GM21360 (cell line): ENCODE measurements at regions not wholly inside any gene's neighbourhood (a gene's known extent, or its start where the extent isn't known, plus 50 kb on each side); places are given as distances from the start of the nearest gene placed in this dataset.

Experiments
- ATAC-seq: cut with Tn5 transposase; IDR thresholded peaks from one replicate; pipeline ENCODE4 v1.9.1; 2021; ENCODE audit warnings: mild to moderate bottlenecking, moderate library complexity; ENCODE audit not compliant: unreplicated experiment

DNA sequence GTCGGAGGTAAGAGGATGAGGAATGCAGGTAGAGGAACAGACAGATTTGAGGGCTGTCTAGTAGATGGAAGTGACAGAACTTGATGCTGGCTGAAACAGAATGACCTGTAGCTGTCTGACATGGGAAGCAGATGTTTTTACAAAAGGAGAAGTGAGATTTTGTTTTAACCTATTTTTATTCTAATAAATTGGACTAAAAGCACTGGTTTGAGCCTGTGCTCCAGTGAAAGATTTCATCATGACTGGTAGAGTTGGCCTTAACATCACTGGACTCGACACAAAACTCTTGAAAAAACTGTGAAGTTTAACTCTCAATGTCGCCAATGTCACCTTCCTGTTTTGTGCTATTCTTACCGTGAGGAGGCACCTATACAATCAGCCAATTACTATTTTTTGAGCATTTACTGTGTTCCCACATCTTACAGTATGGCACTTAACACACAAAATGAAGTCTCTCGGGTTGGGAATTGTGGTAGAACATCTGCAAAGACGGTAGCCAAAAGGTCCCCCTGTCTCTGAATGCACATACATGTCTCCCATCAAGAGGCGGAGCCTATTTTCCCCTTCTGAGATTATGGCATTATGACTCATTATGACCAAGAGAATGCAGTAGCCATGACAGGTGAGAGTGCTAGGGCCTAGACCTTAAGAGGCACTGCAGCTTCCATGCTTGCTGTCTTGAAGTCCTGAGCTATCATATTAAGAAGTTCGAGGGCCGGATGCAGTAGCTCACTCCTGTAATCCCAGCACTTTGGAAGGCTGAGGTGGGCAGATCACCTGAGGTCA lies 93.2 kb downstream of the FOXF2 start:
- peak; percentile 69 for ATAC-seq

DNA sequence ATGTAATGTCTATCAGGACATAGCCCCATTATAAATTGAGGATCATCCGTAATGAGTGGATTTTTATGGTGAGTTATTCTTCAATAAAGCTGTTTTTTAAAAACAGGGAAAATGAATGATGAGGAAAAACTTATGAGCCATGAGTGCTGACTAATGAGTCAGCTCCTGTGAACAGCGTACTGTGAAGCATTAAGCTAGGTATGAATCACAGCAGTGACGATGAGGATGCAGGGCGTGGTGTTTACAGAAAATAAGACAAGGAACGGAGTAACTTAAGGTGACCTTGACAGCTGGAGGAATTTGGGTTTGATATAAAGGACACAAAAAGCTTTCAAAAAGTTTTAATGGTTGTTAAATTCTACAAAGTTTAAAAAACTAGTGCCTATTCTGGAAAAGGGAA lies 96.3 kb downstream of the FOXF2 start:
- no peak for ATAC-seq

DNA sequence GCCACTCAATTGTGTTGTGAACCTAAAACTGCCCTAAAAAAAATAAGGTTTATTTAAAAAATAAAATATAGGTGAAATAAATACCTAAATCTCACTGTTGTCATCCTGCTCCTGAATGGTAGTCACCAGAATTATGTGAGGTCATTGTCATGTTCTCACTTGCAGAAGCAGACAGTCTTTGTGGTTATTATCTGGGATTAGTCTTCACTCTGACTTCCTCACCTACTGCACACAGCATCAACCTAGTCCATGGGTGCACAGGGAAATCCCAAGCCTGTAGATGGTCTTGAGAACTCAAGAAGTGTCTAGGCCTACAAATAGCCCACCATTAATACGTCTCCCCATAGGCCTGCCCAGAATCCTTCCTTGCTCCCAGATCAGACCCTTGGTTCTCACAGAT lies 97.0 kb downstream of the FOXF2 start:
- no peak for ATAC-seq

DNA sequence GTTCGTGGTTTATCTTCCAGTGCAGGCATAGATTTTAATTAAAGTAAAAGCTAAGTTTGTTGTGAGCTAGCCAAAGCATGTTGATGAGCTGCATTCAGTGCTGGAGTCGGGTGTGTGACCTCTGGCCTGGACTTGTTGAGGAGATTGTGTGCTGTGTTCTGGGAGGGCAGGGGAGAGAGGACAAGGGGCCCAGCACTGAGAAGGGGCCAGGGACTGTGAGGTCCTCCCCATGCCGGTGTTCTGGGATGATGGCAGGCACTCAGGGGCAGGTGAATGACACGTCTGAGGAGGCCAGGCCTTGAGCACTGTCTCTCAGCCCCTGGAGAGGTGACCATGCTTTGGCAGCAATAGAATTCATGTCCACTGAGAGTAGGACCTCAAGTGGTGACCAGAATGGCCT lies 97.9 kb downstream of the FOXF2 start:
- ATAC-seq = no peak

DNA sequence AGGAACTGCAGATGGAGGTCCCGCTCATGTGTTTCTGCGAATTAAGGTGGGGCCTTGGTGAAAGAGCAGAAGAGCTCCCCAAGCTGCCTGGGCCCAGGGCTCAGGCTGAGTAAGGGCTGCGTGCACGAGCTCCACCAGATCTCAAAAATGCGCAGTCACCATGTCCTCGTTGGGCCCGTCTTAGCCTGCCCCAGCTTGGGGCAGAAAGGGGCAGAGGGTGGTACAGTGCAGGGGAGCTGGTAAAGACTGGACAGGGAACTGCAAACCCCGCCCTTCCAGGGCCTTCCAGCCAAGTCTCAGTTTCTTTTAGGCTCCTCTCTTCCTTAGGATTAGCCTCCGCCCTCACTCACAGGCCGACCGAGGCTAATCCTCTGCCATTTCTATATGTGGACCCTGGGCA lies 101.6 kb downstream of the FOXF2 start:
- ATAC-seq = no peak

DNA sequence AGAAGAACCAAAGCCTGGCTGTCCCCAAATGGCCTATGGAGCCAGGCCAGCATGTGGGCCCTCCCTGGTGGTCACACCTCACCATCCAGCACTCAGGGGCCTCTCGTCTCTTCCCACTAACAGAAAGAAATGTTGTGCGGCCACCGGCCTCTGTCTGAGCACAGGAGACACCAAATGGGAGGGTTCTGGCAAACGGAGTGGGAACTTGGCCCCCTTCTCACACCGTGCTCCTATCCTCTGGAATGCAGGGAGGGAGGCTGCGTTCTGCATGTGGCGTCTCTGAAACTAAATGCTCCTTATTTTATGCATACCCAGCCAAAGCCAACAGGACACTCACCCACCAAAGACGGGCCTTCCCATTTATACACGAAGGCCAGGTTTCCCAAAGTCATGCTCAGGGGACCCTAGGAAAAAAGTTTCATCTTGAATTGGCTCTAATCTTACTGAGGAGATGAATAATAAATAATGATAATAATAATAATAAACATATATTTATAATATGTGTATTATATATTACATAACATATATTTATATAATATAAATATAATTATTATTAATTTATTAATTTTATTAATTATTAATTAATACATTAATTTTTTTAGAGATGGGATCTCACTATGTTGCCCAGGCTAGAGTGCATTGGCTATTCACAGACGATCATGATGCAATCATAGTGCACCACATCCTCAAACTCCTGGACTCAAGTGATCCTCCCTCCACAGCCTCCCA lies 102.4 kb downstream of the FOXF2 start:
- no peak for ATAC-seq

DNA sequence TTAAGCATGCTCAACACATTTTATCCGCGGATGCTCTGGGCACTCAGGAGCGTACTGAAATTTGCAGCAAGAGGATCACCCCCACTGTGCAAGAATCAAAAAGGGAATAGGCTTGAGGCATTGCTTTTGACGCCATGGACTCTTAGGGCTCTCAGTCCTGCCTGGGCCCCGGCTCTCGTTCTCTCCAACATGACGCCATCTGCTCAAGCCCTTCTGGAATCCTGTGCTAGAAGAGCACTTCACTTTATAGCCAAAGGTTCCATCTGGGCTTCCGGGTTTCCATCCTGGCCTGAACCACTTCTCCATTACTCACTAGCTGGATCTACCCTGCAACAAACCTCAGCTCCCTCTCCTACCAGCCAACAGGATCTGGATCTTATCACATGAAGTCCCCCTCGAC lies 105.3 kb downstream of the FOXF2 start:
- no peak for ATAC-seq

DNA sequence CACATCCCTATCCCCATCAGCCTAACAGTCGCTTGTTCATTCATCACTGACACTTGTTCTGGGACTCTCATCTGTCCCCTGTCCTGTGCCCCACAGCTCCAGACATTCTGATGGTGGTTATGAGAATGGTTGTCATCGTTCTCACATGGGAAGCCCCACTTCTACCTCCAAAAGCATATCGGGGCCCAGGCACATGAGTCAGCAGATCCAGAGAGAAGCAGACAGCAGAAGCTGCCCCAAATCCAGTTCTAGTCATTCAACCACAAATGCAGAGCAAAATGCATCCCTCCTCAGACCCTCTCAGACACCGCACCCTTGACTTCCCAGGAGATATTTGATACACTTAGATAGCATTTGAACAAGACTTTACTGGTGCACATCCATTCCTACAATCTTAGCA lies 106.0 kb downstream of the FOXF2 start:
- ATAC-seq = no peak

DNA sequence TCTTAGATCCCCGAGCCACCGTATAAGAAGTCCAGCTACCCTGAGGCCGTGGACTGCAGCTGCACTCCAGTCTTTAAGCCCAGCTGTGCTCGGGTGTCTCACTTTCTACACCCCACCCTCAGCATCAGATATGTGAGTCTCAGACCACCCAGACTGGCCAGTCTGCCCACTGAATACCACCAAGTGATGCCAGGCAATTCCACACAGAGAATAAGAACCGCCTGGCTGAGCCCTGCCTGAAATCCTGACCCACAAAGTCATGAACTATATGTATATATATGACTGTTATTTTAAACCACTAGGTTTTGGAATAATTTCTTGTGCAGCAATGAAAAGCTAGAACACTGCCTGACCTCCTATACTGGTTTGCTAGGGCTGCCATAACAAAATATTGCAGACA lies 106.7 kb downstream of the FOXF2 start:
- no peak for ATAC-seq

DNA sequence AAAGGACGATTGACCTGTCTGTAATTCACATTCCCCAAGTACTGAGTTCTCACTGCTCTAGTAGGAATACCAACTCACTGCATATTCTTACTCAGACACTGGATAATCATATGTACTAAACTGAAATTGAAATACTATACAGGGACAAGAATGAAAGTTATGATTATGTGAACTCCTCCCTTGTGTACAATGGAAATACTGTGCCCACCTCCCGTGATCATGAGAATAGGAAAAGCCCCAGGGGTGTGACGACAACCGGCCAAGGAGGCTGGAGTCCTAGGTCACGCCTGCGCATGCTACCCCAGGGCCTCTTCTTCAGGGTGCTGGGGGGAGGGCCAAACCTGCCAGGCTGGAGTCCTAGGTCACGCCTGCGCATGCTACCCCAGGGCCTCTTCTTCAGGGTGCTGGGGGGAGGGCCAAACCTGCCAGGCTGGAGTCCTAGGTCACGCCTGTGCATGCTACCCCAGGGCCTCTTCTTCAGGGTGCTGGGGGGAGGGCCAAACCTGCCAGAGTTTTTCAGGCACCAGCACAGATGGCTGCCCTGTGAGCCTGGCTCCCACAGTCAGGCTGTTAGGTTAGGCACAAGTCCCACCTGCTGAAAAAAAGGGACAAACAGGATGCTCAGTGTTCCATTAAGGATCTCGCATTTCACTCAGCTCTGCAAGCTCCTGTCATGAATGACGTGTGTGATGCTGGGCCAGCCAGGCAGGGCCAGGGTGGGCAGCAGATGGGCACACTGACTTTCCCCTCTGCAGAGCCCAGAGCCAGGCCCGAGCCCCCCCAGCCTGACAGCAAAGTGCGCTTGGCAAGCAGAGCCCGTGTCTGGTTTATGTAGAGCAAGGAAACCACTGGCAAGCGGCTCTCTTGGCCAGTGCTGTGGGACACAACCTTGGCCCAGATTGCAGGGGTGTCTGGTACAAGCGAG lies 107.7 kb downstream of the FOXF2 start:
- no peak for ATAC-seq

DNA sequence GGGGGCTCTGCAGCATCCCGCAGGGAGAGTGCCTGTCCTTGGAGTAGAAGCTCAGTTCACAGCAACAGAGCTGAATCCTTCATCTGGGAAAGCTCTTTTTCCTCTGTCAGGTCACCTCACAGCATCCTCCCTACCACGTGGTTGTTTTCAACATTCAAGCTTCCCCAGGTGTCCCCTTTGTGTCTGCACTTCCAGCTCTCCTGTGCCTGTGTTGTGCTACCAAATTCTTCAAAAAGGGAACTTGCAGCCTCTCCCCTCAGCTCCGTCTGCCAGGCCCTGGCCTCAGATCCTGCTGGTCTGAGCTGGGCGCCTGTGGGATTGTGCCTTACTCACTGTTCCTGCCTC lies 108.4 kb downstream of the FOXF2 start:
- no peak for ATAC-seq

DNA sequence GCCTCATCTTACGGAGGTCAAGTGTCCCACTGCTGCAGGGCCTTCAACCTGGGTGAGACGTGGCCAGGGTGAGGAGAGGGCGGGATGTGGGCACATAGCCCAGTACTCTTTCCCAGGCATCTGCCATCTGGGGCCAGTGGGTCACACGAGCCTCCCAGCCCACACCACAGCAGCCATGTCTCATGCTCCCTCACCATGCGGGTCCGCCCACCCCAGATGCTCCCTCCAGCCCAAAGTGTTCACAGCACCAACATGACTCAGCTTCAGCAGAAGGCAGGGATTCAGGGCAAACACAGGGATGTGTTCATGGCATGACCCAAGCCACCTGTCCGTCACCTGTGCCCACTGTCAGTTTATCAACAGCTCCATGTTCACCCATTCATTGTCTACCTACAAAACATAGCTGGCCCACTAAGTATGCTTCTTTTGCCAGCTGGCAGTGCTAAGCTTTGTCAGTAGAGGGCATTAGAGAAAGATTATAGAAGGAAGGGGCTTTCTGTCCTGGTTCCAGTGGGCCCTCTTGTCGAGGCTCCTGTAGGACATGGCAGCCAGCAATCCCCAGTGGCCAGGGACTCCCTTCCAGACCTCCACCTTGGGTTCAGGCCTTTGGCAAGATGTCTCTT lies 109.2 kb downstream of the FOXF2 start:
- no peak for ATAC-seq

DNA sequence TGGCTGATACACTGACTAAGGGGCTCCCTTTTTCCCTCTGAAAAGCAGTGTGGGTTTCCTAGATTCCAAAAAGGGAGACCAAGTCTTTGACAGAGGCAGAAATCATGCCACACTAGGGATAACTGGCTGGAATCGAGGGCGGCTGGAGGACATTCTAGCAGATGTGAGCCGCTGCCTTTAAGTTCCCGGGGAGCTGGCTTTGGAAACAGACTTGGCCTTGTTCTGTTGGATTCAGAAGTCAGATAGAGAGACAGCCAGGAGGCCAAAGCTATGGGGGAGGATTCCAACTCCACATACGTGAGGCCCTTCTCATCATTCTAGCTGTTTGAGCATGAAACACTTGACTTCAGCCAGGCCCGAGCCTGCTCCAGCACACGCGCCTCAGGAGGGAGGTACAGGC lies 109.9 kb upstream of the FOXC1 start:
- ATAC-seq = no peak

DNA sequence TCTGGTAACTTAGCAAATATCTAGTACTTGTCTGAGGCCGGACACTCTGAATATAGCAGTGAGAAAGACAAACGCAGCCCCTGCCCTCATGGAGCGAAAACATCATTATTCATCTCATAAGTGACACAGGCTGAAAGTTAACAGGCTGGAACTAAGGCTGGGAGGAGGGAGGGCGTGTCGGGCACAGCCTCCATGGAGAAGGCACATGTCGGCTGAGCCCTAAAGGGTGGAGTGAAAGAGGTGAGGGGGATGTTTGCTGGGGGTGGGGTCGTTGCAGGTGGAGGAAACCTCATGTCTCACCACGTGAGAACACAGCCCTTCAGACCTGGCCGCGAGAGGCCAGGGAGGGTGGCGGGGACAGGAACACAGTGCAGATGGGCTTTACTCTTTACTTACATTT lies 108.8 kb upstream of the FOXC1 start:
- ATAC-seq = no peak

DNA sequence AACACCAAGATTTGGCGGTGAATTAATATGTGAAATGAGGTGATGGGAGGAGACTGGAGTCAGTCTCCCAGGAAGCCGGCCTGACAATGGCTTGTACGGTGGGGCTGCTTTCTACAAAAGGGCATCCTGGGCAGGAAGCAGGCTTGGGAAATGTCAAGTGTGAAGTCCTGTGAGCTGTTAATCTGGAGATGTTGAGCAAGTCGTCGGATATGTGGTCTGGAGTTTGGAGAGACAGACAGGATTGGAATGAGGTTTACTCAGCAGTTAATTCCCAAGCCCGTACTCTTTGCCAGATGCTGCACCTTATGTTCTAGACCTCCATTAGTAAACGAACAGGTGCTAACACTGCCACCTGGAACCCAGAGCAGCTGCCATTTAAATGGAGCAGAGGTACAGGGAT lies 107.7 kb upstream of the FOXC1 start:
- ATAC-seq = no peak

DNA sequence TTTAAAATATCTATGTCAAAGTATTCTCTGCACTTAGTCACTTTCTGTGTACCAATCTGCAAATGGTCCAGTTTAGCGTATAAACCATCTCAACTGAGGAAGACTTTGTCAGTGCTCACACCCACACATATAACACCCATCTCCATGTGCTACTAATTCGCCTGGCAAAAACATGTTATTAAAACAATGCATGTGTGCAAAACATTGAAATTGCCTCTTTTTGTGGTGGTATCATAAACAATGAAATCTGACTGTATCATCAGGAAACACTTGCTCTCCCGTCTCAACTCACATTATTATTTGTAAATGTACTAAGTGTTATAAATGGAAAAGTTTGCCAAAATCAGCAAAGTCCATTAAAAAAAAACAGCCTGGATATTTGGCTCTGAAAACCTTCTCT lies 105.9 kb upstream of the FOXC1 start:
- ATAC-seq = no peak

DNA sequence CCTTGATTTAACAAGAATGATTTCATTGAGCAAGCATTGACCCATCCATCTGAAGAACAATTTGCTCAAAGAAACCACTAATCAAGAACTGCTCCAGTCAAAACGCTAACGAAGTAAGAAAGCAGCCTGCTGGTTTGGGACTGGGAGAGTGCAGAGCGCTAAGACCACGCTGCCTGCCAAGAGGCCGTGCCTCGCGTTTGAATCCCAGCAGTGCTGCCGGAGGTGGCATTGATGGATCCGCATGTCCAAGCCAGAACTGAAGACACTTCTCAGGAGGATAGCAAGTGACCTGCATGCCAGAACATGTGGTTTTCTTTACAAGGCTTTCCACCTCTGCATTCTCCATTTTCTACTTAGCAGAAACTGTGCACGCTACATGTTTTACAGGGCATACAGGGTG lies 105.2 kb upstream of the FOXC1 start:
- no peak for ATAC-seq

DNA sequence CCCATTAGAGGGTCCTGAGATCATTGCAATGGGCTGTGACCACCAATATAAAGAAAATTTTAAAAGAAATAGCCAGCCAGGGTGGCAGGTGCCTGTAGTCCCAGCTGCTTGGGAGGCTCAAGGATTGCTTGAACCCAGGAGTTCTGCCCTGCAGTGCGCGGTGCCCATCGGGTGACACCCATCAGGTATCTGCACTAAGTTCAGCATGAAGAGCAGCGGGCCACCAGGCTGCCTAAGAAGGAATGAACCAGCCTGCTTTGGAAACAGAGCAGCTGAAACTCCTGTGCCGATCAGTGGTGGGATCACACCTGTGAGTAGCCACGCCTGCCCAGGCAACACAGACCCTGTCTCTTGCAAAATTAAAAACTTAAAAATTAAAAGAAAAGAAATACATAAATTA lies 102.5 kb upstream of the FOXC1 start:
- no peak for ATAC-seq

DNA sequence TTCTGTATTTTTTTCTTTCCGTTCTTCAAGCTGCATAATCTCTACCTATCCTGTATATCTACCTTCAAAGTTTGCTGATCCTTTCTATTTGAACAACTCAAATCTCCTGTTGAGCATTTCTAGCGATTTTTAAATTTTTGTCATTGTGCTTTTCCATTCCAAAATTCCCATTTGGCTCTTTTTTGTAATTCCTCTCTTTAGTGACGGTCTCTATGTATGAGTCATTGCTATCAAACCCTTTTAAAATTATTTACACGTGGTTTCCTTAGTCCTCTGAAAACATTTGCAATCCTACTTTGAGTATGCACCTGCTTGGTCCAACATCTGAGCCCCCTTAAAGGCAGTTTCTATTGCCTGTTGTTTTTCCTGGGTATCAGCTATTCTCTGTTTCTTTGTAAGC lies 100.5 kb upstream of the FOXC1 start:
- ATAC-seq = no peak

DNA sequence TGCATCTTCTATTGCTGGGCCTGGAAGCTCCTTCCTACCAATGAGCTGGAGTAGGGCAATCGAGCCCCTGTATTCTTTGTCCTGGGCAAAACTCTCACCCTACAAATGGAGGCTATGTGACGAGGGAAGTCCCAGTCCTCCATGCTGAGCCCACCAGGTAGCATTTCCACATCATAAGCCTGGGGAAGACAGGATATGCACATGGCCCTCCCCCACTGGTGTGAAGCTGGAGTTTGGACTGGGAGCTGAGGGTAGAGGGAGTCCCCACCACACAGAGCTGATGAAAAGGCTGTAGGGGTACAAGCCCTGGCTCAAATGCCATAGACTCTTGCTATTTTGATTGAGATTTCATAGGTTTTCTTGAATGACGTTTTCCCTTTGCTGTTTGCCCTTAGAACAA lies 99.5 kb upstream of the FOXC1 start:
- ATAC-seq = no peak

DNA sequence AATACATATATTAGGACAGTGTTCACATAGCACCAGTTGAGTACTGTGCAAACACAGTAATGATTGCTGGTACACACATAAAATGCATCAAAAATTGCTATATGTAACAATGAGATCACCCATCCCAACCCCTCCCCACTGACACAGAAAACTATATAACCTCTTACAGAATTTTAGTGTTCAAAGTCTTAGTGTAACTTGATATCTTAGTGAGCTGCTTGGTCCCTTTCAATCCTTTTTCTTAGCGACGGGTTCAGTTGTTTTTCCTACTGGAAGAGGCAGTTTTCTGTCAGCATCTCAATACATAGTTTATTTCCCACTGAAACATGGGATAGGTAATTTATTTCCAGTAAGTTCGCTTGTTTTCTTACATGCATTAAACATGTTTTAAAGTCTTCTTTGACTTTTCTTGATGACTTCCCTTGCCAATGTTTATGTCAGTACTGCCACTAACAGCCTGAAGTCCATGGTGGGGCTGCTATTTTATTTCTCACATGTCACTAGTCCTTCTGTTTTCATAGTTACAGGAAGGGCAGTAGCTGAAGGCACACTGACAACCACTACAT lies 96.4 kb upstream of the FOXC1 start:
- ATAC-seq = no peak
